ENCODE measurements at regions not wholly inside any gene's neighbourhood (a gene's known extent, or its start where the extent isn't known, plus 50 kb on each side); places are given as distances from the start of the nearest gene placed in this dataset.

DNA sequence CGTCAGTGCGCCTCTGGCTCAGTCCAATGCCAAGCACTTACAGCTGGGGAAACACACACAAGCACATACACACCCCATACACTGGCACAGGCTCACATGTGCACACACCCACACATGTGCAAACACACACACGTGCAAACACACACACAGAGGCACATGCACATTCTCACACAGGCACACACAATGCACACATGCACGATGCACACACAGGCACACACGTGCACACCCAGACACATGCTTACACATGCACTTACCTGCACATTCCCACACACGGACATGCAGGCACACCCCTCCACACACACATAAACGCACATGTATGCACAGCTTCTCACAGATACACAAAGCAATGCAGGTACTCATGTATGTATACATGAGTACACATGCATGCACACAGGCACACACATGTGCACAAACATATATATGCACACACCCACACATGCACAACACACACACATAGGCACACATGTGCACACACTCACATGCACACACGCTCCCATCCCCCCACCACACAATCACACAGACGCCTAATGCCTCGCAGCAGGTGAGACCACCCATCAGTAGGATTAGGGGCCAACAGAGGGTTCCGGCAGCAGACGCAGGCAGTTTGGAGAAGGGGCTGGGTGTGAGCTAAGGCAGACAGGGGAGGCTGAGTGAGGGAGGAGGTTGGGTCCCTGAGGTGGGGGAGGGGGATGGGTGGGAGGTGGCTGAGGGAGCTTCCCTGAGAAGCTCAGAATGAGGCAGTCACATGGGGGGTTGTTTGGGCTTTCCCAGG is 71.2 kb upstream of the SLCO4A1 start:
- DNase-seq (ENCODE audit: low read depth in 1 of 2, low spot score in 1 of 2), result no peak
- 39% methylated on average over 11 of the region's 12 CpGs for WGBS (ENCODE audit: missing lambda C conversion rate)
- no peaks in the 10 kb centered on the region for H3K4me1 ChIP-seq
- POLR2A ChIA-PET, result no interaction called here
- ATAC-seq, result no peak
- no peaks in the 10 kb centered on the region for H3K9me3 ChIP-seq
- no peak overlapping the region for H3K4me2 ChIP-seq
- no peak for TF ChIP-seq TP53 (CRISPR knock-in tag; IDR thresholded peaks at IDR 0.05)
- no peak for TF ChIP-seq USF2 (IDR thresholded peaks at IDR 0.05)
- no peak for TF ChIP-seq KDM1A (IDR thresholded peaks at IDR 0.05; ENCODE audit: low read depth)
- no peak for TF ChIP-seq EHMT2 (IDR thresholded peaks at IDR 0.05; ENCODE audit: low read depth)
- TF ChIP-seq RCOR1 (IDR thresholded peaks at IDR 0.05; ENCODE audit: low read depth, low read length), result no peak
- no peak for TF ChIP-seq MAZ (IDR thresholded peaks at IDR 0.05; ENCODE audit: borderline replicate concordance, low read depth, low read length)
- no peak for TF ChIP-seq JUN (IDR thresholded peaks at IDR 0.05)
- TF ChIP-seq FOSL2 (IDR thresholded peaks at IDR 0.05), result no peak
- no peak for TF ChIP-seq FOSL2 (CRISPR knock-in tag; IDR thresholded peaks at IDR 0.05)
- TF ChIP-seq TFCP2L1 (CRISPR knock-in tag; IDR thresholded peaks at IDR 0.05), result no peak
- TF ChIP-seq, protein P1, sequence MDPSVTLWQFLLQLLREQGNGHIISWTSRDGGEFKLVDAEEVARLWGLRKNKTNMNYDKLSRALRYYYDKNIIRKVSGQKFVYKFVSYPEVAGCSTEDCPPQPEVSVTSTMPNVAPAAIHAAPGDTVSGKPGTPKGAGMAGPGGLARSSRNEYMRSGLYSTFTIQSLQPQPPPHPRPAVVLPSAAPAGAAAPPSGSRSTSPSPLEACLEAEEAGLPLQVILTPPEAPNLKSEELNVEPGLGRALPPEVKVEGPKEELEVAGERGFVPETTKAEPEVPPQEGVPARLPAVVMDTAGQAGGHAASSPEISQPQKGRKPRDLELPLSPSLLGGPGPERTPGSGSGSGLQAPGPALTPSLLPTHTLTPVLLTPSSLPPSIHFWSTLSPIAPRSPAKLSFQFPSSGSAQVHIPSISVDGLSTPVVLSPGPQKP (IDR thresholded peaks at IDR 0.05; ENCODE audit: low read depth, low read length), result no peak
- no peak for TF ChIP-seq ZSCAN20 (CRISPR knock-in tag; IDR thresholded peaks at IDR 0.05)
- TF ChIP-seq KDM5A (IDR thresholded peaks at IDR 0.05), result no peak
- no peak for TF ChIP-seq MAFK (IDR thresholded peaks at IDR 0.05; ENCODE audit: partially characterized antibody)
- TF ChIP-seq BHLHE40 (IDR thresholded peaks at IDR 0.05; ENCODE audit: low read depth, low read length), result no peak
- CTCF ChIA-PET, result interaction anchor here (0.6 to 2.1 kb wide), 8 partner anchors 12 to 438 kb away, joined by 3 to 8 read pairs (median 3); no protein-coding TSS in a partner anchor
- H3K27ac ChIP-seq, result no peak overlapping the region
- no peak overlapping the region for H3K4me3 ChIP-seq
- FAIRE-seq, result no peak

DNA sequence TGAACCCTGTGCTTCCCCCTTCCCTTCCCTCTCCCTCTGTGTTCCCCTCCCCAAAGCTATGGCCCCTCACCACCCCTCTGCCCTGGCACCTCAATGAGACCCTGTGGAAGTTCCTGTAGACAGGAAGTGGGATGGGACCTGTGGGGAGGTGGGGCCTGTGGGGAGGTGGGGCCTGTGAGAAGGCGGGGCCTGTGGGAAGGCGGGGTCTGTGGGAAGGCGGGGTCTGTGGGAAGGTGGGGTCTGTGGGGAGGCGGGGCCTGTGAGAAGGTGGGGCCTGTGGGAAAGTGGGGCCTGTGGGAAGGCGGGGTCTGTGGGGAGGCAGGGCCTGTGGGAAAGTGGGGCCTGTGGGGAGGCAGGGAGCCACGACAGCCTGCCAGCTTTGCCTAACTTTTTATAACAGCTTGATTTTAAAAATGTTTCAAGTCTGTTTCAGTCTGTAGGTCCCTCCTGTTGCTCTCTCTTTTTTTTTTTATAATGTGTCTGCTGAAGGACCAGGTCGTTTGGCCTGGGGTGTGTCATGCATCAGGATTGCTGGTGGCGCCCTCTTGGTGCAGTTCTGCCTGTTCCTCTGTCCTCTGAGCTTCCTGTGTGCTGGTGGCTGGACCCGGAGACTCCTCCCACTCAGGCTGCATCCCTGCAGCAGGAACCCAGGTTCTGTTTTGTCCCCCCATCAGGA is 70.5 kb upstream of the SLCO4A1 start:
- Histone ChIP-seq H3K9me3 (no peaks in the 10 kb centered on the region), H3K4me2 (no peak overlapping the region), H3K4me1 (no peaks in the 10 kb centered on the region), H3K27ac (no peak overlapping the region), H3K4me3 (no peak overlapping the region)
- ChIA-PET CTCF (interaction anchor here (0.7 to 2.5 kb wide), 8 partner anchors 11 to 55 kb away, joined by 3 to 9 read pairs (median 6); no protein-coding TSS in a partner anchor), POLR2A (no interaction called here)
- peak in 1 of 2 experiments; percentile 46 for DNase-seq (ENCODE audit: low read depth in 1 of 2, low spot score in 1 of 2)
- TF ChIP-seq MAX (IDR thresholded peaks at IDR 0.05) (no peak), E2F6 (IDR thresholded peaks at IDR 0.05; ENCODE audit: borderline replicate concordance, low read depth) (no peak), NR3C1 (IDR thresholded peaks at IDR 0.05) (no peak), PHF8 (IDR thresholded peaks at IDR 0.05; ENCODE audit: borderline replicate concordance, low read depth) (no peak), HEYL (CRISPR knock-in tag; IDR thresholded peaks at IDR 0.05) (no peak), GATA3 (IDR thresholded peaks at IDR 0.05; ENCODE audit: borderline replicate concordance) (no peak), CBX2 (IDR thresholded peaks at IDR 0.05; ENCODE audit: borderline replicate concordance, low read depth) (no peak), FOXS1 (CRISPR knock-in tag; IDR thresholded peaks at IDR 0.05) (no peak), HOXB5 (CRISPR knock-in tag; IDR thresholded peaks at IDR 0.05) (no peak), CTCF (IDR thresholded peaks at IDR 0.05) (no peak)
- TF ChIP-seq, protein P2, sequence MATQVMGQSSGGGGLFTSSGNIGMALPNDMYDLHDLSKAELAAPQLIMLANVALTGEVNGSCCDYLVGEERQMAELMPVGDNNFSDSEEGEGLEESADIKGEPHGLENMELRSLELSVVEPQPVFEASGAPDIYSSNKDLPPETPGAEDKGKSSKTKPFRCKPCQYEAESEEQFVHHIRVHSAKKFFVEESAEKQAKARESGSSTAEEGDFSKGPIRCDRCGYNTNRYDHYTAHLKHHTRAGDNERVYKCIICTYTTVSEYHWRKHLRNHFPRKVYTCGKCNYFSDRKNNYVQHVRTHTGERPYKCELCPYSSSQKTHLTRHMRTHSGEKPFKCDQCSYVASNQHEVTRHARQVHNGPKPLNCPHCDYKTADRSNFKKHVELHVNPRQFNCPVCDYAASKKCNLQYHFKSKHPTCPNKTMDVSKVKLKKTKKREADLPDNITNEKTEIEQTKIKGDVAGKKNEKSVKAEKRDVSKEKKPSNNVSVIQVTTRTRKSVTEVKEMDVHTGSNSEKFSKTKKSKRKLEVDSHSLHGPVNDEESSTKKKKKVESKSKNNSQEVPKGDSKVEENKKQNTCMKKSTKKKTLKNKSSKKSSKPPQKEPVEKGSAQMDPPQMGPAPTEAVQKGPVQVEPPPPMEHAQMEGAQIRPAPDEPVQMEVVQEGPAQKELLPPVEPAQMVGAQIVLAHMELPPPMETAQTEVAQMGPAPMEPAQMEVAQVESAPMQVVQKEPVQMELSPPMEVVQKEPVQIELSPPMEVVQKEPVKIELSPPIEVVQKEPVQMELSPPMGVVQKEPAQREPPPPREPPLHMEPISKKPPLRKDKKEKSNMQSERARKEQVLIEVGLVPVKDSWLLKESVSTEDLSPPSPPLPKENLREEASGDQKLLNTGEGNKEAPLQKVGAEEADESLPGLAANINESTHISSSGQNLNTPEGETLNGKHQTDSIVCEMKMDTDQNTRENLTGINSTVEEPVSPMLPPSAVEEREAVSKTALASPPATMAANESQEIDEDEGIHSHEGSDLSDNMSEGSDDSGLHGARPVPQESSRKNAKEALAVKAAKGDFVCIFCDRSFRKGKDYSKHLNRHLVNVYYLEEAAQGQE (IDR thresholded peaks at IDR 0.05), result no peak
- 6% methylated on average over 4 of the region's 9 CpGs for WGBS (ENCODE audit: missing lambda C conversion rate)
- no peak for FAIRE-seq
- ATAC-seq, result peak in 1 of 2 experiments; percentile 40; a peak in 3 of 6 replicates

Data from A549 (cell line).